ENCODE measurements at regions not wholly inside any gene's neighbourhood (a gene's known extent, or its start where the extent isn't known, plus 50 kb on each side); places are given as distances from the start of the nearest gene placed in this dataset.

- 90% methylated on average over 6 of the region's 6 CpGs for WGBS (ENCODE audit: low lambda C conversion rate)
- no peak for FAIRE-seq
- intact Hi-C loops (cut with micrococcal nuclease; ENCODE audit: unreplicated experiment) = no loop called here
- ChIA-PET CTCF (ENCODE audit: low intra/inter-chr PET ratio, low total read pairs) (no interaction called here), POLR2A (no interaction called here)
- Histone ChIP-seq H2AFZ (ENCODE audit: low read length) (no peak overlapping the region), H3K9ac (ENCODE audit: insufficient read depth, low read depth, low read length) (no peak overlapping the region), H4K20me1 (ENCODE audit: insufficient read depth, low read length) (peaks cover 3% of the 10 kb centered on the region; the same call in 1 of the 2 replicates), H3K4me1 (ENCODE audit: insufficient read depth, low read length) (peaks cover 27% of the 10 kb centered on the region), H3K79me2 (ENCODE audit: insufficient read depth, low read length) (no peaks in the 10 kb centered on the region), H3K27me3 (ENCODE audit: control insufficient read depth in 1 of 2, insufficient read depth in 2 of 2, low read length in 2 of 2) (no peaks in the 10 kb centered on the region; a peak in 1 of 5 replicates), H3K4me2 (ENCODE audit: low read depth, low read length) (no peak overlapping the region), H3K9me3 (ENCODE audit: low read length) (no peaks in the 10 kb centered on the region), H3K4me3 (replicated peaks in 1 of 3; ENCODE audit: insufficient read depth in 1 of 3, low read depth in 2 of 3, low read length in 3 of 3) (no peak overlapping the region), H3K27ac (ENCODE audit: extremely low read length, insufficient read depth, low read length) (no peak overlapping the region), H3K36me3 (replicated peaks in 1 of 2; ENCODE audit: control insufficient read depth in 1 of 2, insufficient read depth in 2 of 2, low read length in 2 of 2) (no peaks in the 10 kb centered on the region)
- DNase-seq (ENCODE audit: low spot score) = no peak
- ATAC-seq = no peak
- in situ Hi-C loops (cut with HindIII; ENCODE audit: extremely low pct_ligation_motif_present, low pct_unique_long_range_greater_than_20kb) = no loop called here
- no TSS peak for BruUV-seq (replicated peaks)
- TF ChIP-seq ZSCAN30 (CRISPR knock-in tag; IDR thresholded peaks at IDR 0.05) (no peak), ZBTB43 (CRISPR knock-in tag; conservative IDR thresholded peaks at IDR 0.05) (no peak), NFYB (CRISPR knock-in tag; IDR thresholded peaks at IDR 0.05) (no peak), ATF4 (CRISPR knock-in tag; IDR thresholded peaks at IDR 0.05) (no peak), SETDB1 (CRISPR knock-in tag; IDR thresholded peaks at IDR 0.05; ENCODE audit: borderline replicate concordance) (no peak), ZNF101 (CRISPR knock-in tag; IDR thresholded peaks at IDR 0.05; ENCODE audit: borderline replicate concordance, low read depth) (no peak), SMC3 (IDR thresholded peaks at IDR 0.05; ENCODE audit: low read length) (no peak), ZNF737 (CRISPR knock-in tag; IDR thresholded peaks at IDR 0.05; ENCODE audit: borderline replicate concordance) (no peak), JARID2 (CRISPR knock-in tag; IDR thresholded peaks at IDR 0.05; ENCODE audit: insufficient replicate concordance) (no peak), JUN (CRISPR knock-in tag; IDR thresholded peaks at IDR 0.05) (no peak), GMEB2 (CRISPR knock-in tag; IDR thresholded peaks at IDR 0.05; ENCODE audit: low read depth) (no peak)
Measured at GRCh38 chr16:85237817-85238216, 125.5 kb upstream of the CIBAR2 start.
